ENCODE measurements at regions not wholly inside any gene's neighbourhood (a gene's known extent, or its start where the extent isn't known, plus 50 kb on each side); places are given as distances from the start of the nearest gene placed in this dataset.

DNA sequence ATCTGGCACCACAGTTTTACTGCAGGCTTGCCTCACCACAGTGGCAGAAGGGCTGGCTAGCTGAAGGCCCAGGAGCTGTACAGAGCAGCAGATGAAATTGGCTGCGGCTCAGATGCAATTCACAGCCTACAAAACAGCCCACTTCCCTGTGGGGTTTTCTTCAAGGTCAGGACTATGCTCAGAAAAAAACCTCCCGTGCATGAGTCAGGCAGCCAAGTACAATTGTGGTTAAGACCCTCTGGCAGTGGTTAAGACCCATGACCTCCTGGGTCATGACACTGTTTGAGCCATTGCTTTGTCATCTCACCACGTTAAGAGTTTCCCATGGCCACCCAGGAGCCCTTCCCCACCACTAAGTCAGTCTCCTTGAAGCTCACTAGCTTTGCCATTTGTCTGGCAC is 276.3 kb downstream of the HNRNPD start:
- CTCF ChIA-PET, result no interaction called here
- no TSS peak for BruUV-seq (replicated peaks)
- no peak for ATAC-seq

GRCh38 chr4:82090717-82091116 is 283.1 kb downstream of the HNRNPD start:
- no peaks in the 10 kb centered on the region for H3K79me2 ChIP-seq (ENCODE audit: control insufficient read depth, insufficient read depth, low read length)
- WGBS (ENCODE audit: insufficient coverage, insufficient replicate concordance, low lambda C conversion rate, missing lambda C conversion rate), result 0% methylated on average over 2 of the region's 2 CpGs
- in situ Hi-C loops (cut with MboI), result no loop called here
- no peaks in the 10 kb centered on the region for H3K9me3 ChIP-seq (replicated peaks; ENCODE audit: control insufficient read depth, insufficient read depth, low read length)
- POLR2A ChIA-PET, result no interaction called here
- no TSS peak for BruUV-seq (replicated peaks)
- no peak overlapping the region for H3K4me2 ChIP-seq (ENCODE audit: control insufficient read depth, insufficient read depth)
- DNase-seq (ENCODE audit: low read depth, low spot score) (no peak), ATAC-seq (no peak), FAIRE-seq (no peak)
- SMC1A ChIA-PET (ENCODE audit: uncharacterized antibody, unreplicated experiment), result no interaction called here
- RAD21 ChIA-PET (ENCODE audit: unreplicated experiment), result interaction anchor here (0.6 kb wide), 1 partner anchor 276 kb away, joined by 3 read pairs; no protein-coding TSS in a partner anchor
- no peaks in the 10 kb centered on the region for H4K20me1 ChIP-seq (ENCODE audit: control insufficient read depth, insufficient read depth)
- no peak overlapping the region for H3K9ac ChIP-seq (ENCODE audit: control insufficient read depth, insufficient read depth, low read length)
- no peaks in the 10 kb centered on the region for H3K27me3 ChIP-seq (replicated peaks in 1 of 2; ENCODE audit: control insufficient read depth in 2 of 2, insufficient read depth in 2 of 2, low read length in 1 of 2)
- no peaks in the 10 kb centered on the region for H3K36me3 ChIP-seq (ENCODE audit: control insufficient read depth in 2 of 2, insufficient read depth in 2 of 2, low read length in 1 of 2)
- no peaks in the 10 kb centered on the region for H3K4me1 ChIP-seq (ENCODE audit: control insufficient read depth, insufficient read depth, low read length)
- H2AFZ ChIP-seq (ENCODE audit: control insufficient read depth, low read depth, low read length), result no peak overlapping the region
- no peak overlapping the region for H3K27ac ChIP-seq (ENCODE audit: control insufficient read depth, insufficient read depth)
- no peak overlapping the region for H3K4me3 ChIP-seq
- intact Hi-C loops (cut with micrococcal nuclease; ENCODE audit: unreplicated experiment), result no loop called here
- CTCF ChIA-PET, result no interaction called here
- no peak for TF ChIP-seq NFXL1 (IDR thresholded peaks at IDR 0.05; ENCODE audit: borderline replicate concordance)
- no peak for TF ChIP-seq SREBF1 (IDR thresholded peaks at IDR 0.05; ENCODE audit: low read length)
- TF ChIP-seq SP1 (IDR thresholded peaks at IDR 0.05; ENCODE audit: low read depth, low read length), result no peak
- TF ChIP-seq HCFC1 (IDR thresholded peaks at IDR 0.05; ENCODE audit: low read length), result no peak
- no peak for TF ChIP-seq KLF5 (IDR thresholded peaks at IDR 0.05; ENCODE audit: partially characterized antibody)
- no peak for TF ChIP-seq PAX5 (IDR thresholded peaks at IDR 0.05; ENCODE audit: borderline replicate concordance, low read depth, low read length)
- no peak for TF ChIP-seq ZNF384 (IDR thresholded peaks at IDR 0.05; ENCODE audit: borderline replicate concordance, low read depth, low read length)
- TF ChIP-seq, protein P1, sequence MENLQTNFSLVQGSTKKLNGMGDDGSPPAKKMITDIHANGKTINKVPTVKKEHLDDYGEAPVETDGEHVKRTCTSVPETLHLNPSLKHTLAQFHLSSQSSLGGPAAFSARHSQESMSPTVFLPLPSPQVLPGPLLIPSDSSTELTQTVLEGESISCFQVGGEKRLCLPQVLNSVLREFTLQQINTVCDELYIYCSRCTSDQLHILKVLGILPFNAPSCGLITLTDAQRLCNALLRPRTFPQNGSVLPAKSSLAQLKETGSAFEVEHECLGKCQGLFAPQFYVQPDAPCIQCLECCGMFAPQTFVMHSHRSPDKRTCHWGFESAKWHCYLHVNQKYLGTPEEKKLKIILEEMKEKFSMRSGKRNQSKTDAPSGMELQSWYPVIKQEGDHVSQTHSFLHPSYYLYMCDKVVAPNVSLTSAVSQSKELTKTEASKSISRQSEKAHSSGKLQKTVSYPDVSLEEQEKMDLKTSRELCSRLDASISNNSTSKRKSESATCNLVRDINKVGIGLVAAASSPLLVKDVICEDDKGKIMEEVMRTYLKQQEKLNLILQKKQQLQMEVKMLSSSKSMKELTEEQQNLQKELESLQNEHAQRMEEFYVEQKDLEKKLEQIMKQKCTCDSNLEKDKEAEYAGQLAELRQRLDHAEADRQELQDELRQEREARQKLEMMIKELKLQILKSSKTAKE (IDR thresholded peaks at IDR 0.05; ENCODE audit: low read depth, poor library complexity, severe bottlenecking), result no peak
- no peak for TF ChIP-seq CREM (IDR thresholded peaks at IDR 0.05; ENCODE audit: low read depth)
- no peak for TF ChIP-seq BCL11A (IDR thresholded peaks at IDR 0.05; ENCODE audit: low read depth, low read length)
- no peak for TF ChIP-seq ZBTB11 (CRISPR knock-in tag; IDR thresholded peaks at IDR 0.05)
- no peak for TF ChIP-seq CBX5 (IDR thresholded peaks at IDR 0.05; ENCODE audit: low read depth)
- no peak for TF ChIP-seq YBX1 (IDR thresholded peaks at IDR 0.05)
- TF ChIP-seq NR2C2 (IDR thresholded peaks at IDR 0.05; ENCODE audit: borderline replicate concordance, control insufficient read depth, insufficient read length, low read depth), result no peak
- no peak for TF ChIP-seq ZNF274 (IDR thresholded peaks at IDR 0.05; ENCODE audit: insufficient read depth, insufficient read length)

More for the DNA sequence above, 276.3 kb downstream of the HNRNPD start:
- H4K20me1 ChIP-seq (ENCODE audit: control insufficient read depth, insufficient read depth), result no peaks in the 10 kb centered on the region
- no peak overlapping the region for H3K9ac ChIP-seq (ENCODE audit: control insufficient read depth, insufficient read depth, low read length)
- H2AFZ ChIP-seq (ENCODE audit: control insufficient read depth, low read depth, low read length), result no peak overlapping the region
- no peak for DNase-seq (ENCODE audit: low read depth, low spot score)
- no peak overlapping the region for H3K27ac ChIP-seq (ENCODE audit: control insufficient read depth, insufficient read depth)
- in situ Hi-C loops (cut with MboI), result no loop called here
- no peaks in the 10 kb centered on the region for H3K4me1 ChIP-seq (ENCODE audit: control insufficient read depth, insufficient read depth, low read length)
- SMC1A ChIA-PET (ENCODE audit: uncharacterized antibody, unreplicated experiment), result no interaction called here
- intact Hi-C loops (cut with micrococcal nuclease; ENCODE audit: unreplicated experiment), result no loop called here
- TF ChIP-seq ETV6 (conservative IDR thresholded peaks at IDR 0.05 in 1 of 2, IDR thresholded peaks at IDR 0.05 in 1 of 2; ENCODE audit: borderline replicate concordance in 1 of 2, low read depth in 1 of 2) (no peak), ZNF622 (IDR thresholded peaks at IDR 0.05) (no peak)
- RAD21 ChIA-PET (ENCODE audit: unreplicated experiment), result no interaction called here
- no peak overlapping the region for H3K4me2 ChIP-seq (ENCODE audit: control insufficient read depth, insufficient read depth)
- no peaks in the 10 kb centered on the region for H3K79me2 ChIP-seq (ENCODE audit: control insufficient read depth, insufficient read depth, low read length)
- POLR2A ChIA-PET, result no interaction called here
- no peaks in the 10 kb centered on the region for H3K9me3 ChIP-seq (replicated peaks; ENCODE audit: control insufficient read depth, insufficient read depth, low read length)
- H3K36me3 ChIP-seq (ENCODE audit: control insufficient read depth in 2 of 2, insufficient read depth in 2 of 2, low read length in 1 of 2), result no peaks in the 10 kb centered on the region
- 4% methylated on average over 3 of the region's 3 CpGs for WGBS (ENCODE audit: insufficient coverage, insufficient replicate concordance, low lambda C conversion rate, missing lambda C conversion rate)
- H3K27me3 ChIP-seq (replicated peaks in 1 of 2; ENCODE audit: control insufficient read depth in 2 of 2, insufficient read depth in 2 of 2, low read length in 1 of 2), result no peaks in the 10 kb centered on the region; a peak in 1 of 4 replicates
- no peak for FAIRE-seq
- H3K4me3 ChIP-seq, result no peak overlapping the region

Data from GM12878 (cell line).